EL (cell line): ENCODE measurements at regions not wholly inside any gene's neighbourhood (a gene's known extent, or its start where the extent isn't known, plus 50 kb on each side); places are given as distances from the start of the nearest gene placed in this dataset.

Experiments used
- DNase-seq: peaks from one replicate; pipeline ENCODE4 v3.0.0-alpha.2; 2016

GRCh38 chr18:41009926-41010325 lies 945.1 kb upstream of the PIK3C3 start:
- no peak for DNase-seq

DNA sequence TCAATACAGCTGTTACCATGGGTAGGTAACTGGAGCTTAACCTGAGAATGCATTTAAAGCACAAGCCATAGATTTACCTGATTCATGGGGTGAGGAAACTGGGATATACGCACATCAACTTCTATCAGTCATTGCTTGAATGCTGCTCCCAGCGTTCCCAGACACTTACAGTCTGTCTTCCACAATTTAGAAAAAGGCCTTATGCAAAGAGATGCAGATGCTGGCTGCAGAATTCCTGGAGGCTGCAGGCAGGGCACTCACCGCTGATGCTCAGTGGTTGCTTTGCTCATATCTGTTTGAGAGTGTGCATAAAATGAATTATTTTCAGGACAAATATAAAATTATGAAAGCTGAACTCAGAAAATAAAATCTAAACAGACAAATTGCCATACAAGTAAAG lies 950.7 kb upstream of the PIK3C3 start:
- no peak for DNase-seq

DNA sequence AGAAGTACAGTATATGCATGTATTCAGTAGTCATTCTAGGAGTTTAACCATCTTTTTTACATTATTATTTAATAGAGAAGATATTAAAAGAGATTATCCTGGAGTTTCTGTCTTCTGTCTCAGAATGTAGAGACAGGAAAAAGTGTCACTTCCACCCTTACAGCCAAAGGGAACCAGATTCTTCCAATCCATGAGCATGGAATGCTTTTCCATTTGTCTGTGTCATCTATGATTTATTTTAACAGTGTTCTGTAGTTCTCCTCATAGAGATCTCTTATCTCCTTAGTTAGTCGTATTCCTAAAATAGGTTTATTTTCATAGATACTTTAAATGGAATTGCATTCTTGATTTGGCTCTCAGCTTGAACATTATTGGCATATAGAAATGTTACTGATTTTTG lies 959.5 kb upstream of the PIK3C3 start:
- DNase-seq: no peak

DNA sequence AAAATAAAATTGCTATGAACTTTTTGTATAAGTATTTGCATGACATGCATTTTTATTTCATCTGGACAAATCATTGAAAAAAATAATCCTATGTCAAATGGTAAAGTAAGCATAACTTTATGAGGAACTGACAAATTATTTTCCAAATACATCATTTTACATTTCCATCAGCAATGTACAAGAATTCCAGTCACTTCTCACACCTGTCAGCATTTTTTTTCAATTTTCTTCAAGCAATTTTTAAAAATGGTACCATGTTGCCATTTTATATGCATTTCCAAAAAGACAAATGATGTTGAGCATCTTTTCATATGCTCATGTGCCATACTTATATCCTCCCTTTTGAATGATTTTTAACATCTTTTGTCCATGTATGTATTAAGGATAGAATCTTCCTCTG lies 961.7 kb upstream of the PIK3C3 start:
- no peak for DNase-seq

DNA sequence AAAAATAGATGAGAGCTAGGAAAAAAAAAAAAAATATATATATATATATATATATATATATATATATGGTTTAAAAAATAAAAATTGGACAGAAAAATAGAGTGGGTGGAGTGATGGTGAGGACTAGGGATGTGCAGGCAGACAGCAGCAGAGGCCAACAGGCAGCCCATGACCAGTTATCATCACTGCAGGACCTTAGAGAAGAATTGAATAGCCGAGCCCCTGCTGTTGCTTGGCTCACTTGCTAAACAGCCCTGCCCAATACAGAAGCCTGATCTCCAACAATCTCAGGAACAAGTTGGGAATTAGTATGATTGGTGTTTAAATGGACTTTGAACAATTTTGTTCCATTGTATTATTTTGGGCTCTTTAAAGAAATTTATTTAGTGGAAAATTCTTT lies 967.5 kb upstream of the PIK3C3 start:
- DNase-seq: no peak

GRCh38 chr18:40985436-40985835 lies 969.6 kb upstream of the PIK3C3 start:
- DNase-seq: no peak

- DNase-seq: no peak
These were observed 970.2 kb upstream of the PIK3C3 start for GRCh38 chr18:40984856-40985255.

- no peak for DNase-seq
These were observed 971.2 kb upstream of the PIK3C3 start for GRCh38 chr18:40983835-40984234.

- DNase-seq: no peak
These were observed 974.9 kb upstream of the PIK3C3 start for GRCh38 chr18:40980171-40980570.

DNA sequence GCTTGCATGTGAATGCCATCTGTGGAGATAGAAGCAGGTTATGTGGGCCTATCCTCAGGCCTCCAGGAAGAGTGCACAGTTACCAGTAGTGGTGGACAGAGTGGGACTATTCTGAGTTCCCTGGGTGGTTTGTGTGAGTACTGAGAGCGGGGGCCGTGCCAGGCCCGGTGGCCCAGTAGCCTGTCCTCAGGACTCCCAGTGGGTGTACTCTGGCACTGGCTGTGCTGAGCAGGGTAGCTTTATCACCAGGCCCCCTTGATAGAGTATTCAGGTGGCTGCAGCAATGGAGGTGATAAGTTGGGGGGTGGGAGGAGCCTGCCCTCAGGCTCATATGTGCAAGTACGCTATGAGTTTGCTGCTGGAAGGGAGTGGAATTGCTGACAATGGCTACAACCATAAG lies 979.0 kb upstream of the PIK3C3 start:
- DNase-seq: no peak

DNA sequence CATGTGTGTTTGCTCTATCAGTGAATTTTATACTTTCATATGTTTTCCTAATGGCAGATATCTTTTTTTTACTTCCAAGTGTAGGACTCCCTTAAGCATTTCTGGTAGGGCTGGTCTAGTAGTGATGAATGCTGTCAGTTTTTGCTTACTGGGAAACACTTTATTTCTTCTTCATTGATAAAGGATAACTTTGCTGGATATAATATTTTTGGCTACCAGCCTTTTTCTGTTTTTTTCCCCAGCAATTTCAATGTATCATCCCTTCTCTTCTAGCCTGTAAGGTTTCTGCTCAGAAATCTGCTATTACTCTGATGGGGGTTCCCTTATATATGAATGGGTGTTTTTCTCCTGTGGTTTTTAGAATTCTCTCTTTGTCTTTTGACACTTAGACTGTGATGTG lies 980.6 kb upstream of the PIK3C3 start:
- DNase-seq: no peak

DNA sequence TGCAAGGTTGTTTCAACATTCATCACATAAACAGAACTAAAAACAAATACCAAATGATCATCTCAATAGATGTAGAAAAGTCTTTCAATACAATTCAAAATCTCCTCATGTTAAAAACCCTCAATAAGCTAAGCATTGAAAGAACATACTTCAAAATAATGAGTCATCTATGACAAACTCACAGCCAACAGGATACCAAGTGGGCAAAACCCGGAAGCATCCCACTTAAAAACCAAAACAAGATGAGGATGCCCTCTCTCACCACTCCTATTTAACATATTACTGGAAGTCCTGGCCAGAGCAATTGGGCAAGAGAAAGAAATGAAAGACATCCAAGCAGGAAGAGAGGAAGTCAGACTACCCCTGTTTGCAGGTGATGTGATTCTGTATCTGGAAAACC lies 992.2 kb upstream of the PIK3C3 start:
- no peak for DNase-seq

GRCh38 chr18:40957533-40958070 lies 997.4 kb upstream of the PIK3C3 start:
- DNase-seq: no peak

GRCh38 chr18:40956213-40956612 lies 998.8 kb upstream of the PIK3C3 start:
- no peak for DNase-seq

- DNase-seq: no peak
These were observed 999.7 kb upstream of the PIK3C3 start for GRCh38 chr18:40955351-40955750.

- DNase-seq: no peak
These were observed 1005.7 kb upstream of the PIK3C3 start for GRCh38 chr18:40949114-40949950.

DNA sequence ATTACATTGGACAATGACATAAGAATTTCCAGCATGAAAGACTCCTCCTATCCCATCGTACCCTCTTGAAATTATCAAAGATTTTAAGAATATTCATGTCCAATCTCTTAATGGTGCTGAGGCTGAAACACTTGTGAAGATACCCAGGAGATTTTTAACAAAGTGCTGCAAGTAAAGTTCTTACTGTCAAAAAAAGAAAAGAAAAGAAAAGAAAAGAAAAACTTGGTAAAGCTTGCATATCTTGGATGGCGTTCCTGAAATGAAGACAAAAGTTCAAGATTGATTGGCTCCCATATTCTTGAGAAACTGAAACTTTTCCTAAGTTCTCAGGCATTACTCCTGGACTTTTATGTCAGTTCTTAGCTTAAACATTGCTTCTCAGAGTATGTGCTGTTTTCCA lies 1010.5 kb upstream of the PIK3C3 start:
- no peak for DNase-seq

DNA sequence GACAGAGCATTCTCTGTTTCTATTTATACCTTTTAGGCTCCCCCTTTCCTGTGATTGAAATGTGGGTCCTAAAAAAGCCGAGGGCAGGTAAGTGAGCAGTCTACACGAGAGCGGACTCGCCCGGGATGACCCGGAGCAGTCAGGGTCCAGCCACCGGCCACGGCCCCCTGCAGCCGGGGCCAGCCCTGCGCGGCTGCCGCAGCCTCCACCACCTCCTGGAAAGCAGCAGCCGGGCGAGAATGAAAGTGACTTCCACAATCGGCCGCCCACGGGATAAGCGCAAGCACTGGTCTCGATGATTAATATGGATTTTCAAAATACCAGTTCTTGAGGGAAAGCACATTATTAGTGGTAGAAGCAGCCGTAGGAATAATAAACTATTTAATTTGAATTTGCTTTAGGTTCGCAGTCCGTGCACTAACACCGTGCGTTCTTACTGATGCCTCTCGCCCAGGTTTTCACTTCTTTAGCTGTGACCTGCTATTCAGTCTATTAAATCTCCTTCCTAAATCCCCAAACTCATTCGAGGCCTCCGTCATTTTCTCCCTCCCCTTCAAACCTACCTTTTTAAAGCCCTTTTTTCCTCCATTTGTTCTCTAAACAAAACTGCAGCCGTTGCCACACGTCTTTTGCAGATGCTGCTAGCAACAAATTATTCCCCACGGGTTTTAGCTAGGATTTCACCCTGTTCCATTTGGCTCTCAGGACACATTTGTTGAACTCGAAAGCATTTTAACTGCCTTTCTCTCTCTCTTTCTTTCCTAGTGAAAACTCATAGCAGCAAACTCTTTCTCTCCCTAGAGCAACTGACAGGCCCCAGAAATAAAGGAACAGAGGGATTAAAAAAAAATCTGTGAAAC lies 1015.1 kb upstream of the PIK3C3 start:
- no peak for DNase-seq

GRCh38 chr18:40938615-40939014 lies 1016.4 kb upstream of the PIK3C3 start:
- no peak for DNase-seq

GRCh38 chr18:40937386-40937785 lies 1017.6 kb upstream of the PIK3C3 start:
- no peak for DNase-seq

- DNase-seq: no peak
These were observed 1019.6 kb upstream of the PIK3C3 start for GRCh38 chr18:40935423-40935822.

DNA sequence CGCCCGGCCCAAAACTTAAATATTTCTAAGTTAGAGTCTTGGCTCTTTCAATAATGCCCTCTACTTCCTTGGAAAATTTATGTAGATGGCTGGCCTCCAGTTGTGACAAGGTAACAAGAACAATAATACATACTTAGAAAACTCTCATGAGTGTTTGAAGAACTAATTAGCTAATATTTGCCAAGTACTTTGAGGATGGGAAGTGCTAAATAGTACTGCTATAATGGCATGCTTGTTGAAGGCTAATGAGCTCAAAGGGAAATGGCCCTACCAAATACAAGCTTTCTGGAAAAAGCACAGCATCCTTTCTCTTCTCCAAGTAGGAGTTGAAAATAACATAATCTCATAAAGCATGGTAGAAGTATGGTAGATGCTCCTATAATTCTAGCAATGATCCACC lies 1022.2 kb upstream of the PIK3C3 start:
- DNase-seq: no peak

GRCh38 chr18:40930211-40930882 lies 1024.7 kb upstream of the PIK3C3 start:
- no peak for DNase-seq
